ENCODE measurements at regions not wholly inside any gene's neighbourhood (a gene's known extent, or its start where the extent isn't known, plus 50 kb on each side); places are given as distances from the start of the nearest gene placed in this dataset.
"Not testable (repeated sequence)": the region's sequence is repeated elsewhere in the genome, so short reads cannot be mapped to it uniquely, and the experiment has no call there.

- peak; percentile 14 for DNase-seq
Observed at GRCh38 chr13:24997367-24997967, 98.5 kb upstream of the PABPC3 start.

GRCh38 chr13:24998433-24998832 is 97.5 kb upstream of the PABPC3 start:
- no peak for DNase-seq

GRCh38 chr13:25001476-25002206 is 94.3 kb upstream of the PABPC3 start:
- no peak for DNase-seq

GRCh38 chr13:25002311-25002710 is 93.6 kb upstream of the PABPC3 start:
- not testable (repeated sequence) for DNase-seq

- not testable (repeated sequence) for DNase-seq
Observed at GRCh38 chr13:25004489-25004888, 91.4 kb upstream of the PABPC3 start.

GRCh38 chr13:25005050-25005497 is 90.9 kb upstream of the PABPC3 start:
- not testable (repeated sequence) for DNase-seq

GRCh38 chr13:25007389-25007788 is 88.5 kb upstream of the PABPC3 start:
- not testable (repeated sequence) for DNase-seq

GRCh38 chr13:25014398-25014973 is 81.5 kb upstream of the PABPC3 start:
- DNase-seq: not testable (repeated sequence)

GRCh38 chr13:25017176-25017575 is 78.8 kb upstream of the PABPC3 start:
- not testable (repeated sequence) for DNase-seq

- DNase-seq: peak; percentile 55
Observed at GRCh38 chr13:25017808-25018728, 77.9 kb upstream of the PABPC3 start.

- DNase-seq: peak; percentile 2
Observed at GRCh38 chr13:25018729-25019115, 77.2 kb upstream of the PABPC3 start.

GRCh38 chr13:25019741-25020140 is 76.2 kb upstream of the PABPC3 start:
- DNase-seq: not testable (repeated sequence)

GRCh38 chr13:25024175-25024574 is 71.8 kb upstream of the PABPC3 start:
- no peak for DNase-seq

GRCh38 chr13:25032160-25032559 is 63.8 kb upstream of the PABPC3 start:
- no peak for DNase-seq

- no peak for DNase-seq
Observed at GRCh38 chr13:25034173-25034572, 61.8 kb upstream of the PABPC3 start.

- peak; percentile 43 for DNase-seq
Observed at GRCh38 chr13:25037057-25037813, 58.7 kb upstream of the PABPC3 start.

GRCh38 chr13:25042151-25042865 is 53.6 kb upstream of the PABPC3 start:
- DNase-seq: no peak

GRCh38 chr13:25044071-25044470 is 51.9 kb upstream of the PABPC3 start:
- no peak for DNase-seq

All from NCI-H69 (cell line).